ENCODE measurements at regions not wholly inside any gene's neighbourhood (a gene's known extent, or its start where the extent isn't known, plus 50 kb on each side); places are given as distances from the start of the nearest gene placed in this dataset.

GRCh38 chr13:44128552-44129001 lies 245.0 kb upstream of the SERP2 start:
- TF ChIP-seq CTCF (IDR thresholded peaks at IDR 0.05) (no peak), POLR2AphosphoS5 (IDR thresholded peaks at IDR 0.05) (no peak), POLR2A (IDR thresholded peaks at IDR 0.05) (no peak)
